H1 (cell line): ENCODE measurements at regions not wholly inside any gene's neighbourhood (a gene's known extent, or its start where the extent isn't known, plus 50 kb on each side); places are given as distances from the start of the nearest gene placed in this dataset.

Experiments used
- E2F6 ChIP-seq: IDR thresholded peaks from 2 replicates; pipeline ENCODE4 v1.6.1; 2012; ENCODE audit warnings: inconsistent platforms

DNA sequence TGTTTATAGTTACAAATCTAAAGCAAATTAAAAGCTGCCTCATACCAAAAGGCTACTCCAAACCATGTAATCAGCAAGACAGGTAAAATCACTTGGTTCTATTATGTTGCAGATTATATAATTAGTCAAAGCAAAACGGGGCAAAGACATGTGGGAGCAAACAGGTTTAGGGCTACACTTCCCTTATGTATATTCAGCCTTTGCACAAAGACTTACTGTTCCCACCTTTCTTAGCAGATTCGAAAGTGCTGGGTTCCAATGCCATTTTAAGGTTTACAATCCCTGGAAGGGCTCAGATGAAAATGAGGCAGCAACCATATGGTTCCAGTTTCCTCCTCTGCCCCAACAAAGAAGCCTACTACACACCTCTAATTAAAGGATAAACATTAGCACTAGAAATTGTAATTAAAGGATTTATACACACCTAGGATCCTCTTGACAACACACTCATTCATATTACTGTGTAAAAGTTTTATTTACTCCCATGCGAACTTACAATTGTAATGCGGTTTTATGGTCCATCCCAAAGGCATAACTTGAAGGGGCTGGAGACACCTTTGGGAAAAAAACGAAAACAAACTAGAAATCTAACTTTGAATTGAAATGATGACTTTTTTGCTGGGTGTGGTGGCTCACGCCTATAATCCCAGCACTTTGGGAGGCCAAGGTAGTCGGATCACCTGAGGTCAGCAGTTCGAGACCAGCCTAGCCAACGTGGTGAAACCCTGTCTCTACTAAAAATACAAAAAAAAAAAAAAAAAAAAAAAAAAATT lies 117.3 kb upstream of the PKN2 start (continued):
- TF ChIP-seq E2F6: no peak
- TF ChIP-seq, all 59 proteins: peak for 0
